OCI-LY3 (cell line): ENCODE measurements at regions not wholly inside any gene's neighbourhood (a gene's known extent, or its start where the extent isn't known, plus 50 kb on each side); places are given as distances from the start of the nearest gene placed in this dataset.

ENCODE experiments used
- H2AFZ ChIP-seq: fragments of 200-600, 300-600 bp; shearing (Covaris generic); 2 replicates; pipeline ENCODE4 v1.6.0; 2014; ENCODE audit warnings: antibody characterized with exemption, low read depth, low read length
- H3K27ac ChIP-seq: fragments of 200-600, 300-600 bp; sonication (generic); 2 replicates; pipeline ENCODE4 v1.5.1; 2014; ENCODE audit warnings: mild to moderate bottlenecking, low read length, moderate library complexity, mixed read lengths
- H3K27me3 ChIP-seq: fragments of 200-600, 300-600 bp; sonication (generic); 2 replicates; pipeline ENCODE4 v1.6.1; 2014; ENCODE audit warnings: low read depth, low read length, mixed read lengths
- H3K36me3 ChIP-seq: fragments of 200-600, 300-600 bp; sonication (generic); replicated peaks from 2 replicates; pipeline ENCODE3; 2014; ENCODE audit warnings: low read depth, low read length, mixed read lengths
- H3K4me1 ChIP-seq: fragments of 300-600, 200-600 bp; sonication (generic); 2 replicates; pipeline ENCODE4 v1.6.1; 2014; ENCODE audit warnings: low read length, mixed read lengths
- H3K4me2 ChIP-seq: fragments of 200-600, 300-600 bp; sonication (generic); 2 replicates; pipeline ENCODE4 v1.6.1; 2014; ENCODE audit warnings: low read length, mixed read lengths
- H3K4me3 ChIP-seq: fragments of 300-600, 200-600 bp; sonication (generic); 2 replicates; pipeline ENCODE4 v1.5.1; 2014; ENCODE audit warnings: antibody characterized with exemption, mild to moderate bottlenecking, low read length, moderate library complexity
- H3K79me2 ChIP-seq: fragments of 300-600, 200-600 bp; shearing (Covaris generic); 2 replicates; pipeline ENCODE4 v1.6.1; 2014; ENCODE audit warnings: mild to moderate bottlenecking, low read length, mixed read lengths
- H3K9ac ChIP-seq: fragments of 300-600, 200-600 bp; shearing (Covaris generic); 2 replicates; pipeline ENCODE4 v1.6.0; 2014; ENCODE audit warnings: mild to moderate bottlenecking, low read length, moderate library complexity
- H3K9me3 ChIP-seq: fragments of 200-600, 300-600 bp; shearing (Covaris generic); 2 replicates; pipeline ENCODE4 v1.6.1; 2014; ENCODE audit warnings: low read length, mixed read lengths; ENCODE audit not compliant: insufficient read depth
- H4K20me1 ChIP-seq: fragments of 200-600, 300-600 bp; sonication (generic); 2 replicates; pipeline ENCODE4 v1.6.1; 2016; ENCODE audit warnings: low read length, mixed read lengths; ENCODE audit not compliant: insufficient read depth
- EZH2phosphoT487 ChIP-seq: fragments of 200-600 bp; shearing (Covaris generic); IDR thresholded peaks from 2 replicates; pipeline ENCODE4 v1.6.1; 2018; ENCODE audit warnings: antibody characterized with exemption, mixed run types, low read depth
- TF ChIP-seq, protein P1 (sequence below): fragments of 200-600, 300-600 bp; sonication (generic); IDR thresholded peaks from 2 replicates; pipeline ENCODE4 v1.5.1; 2014; ENCODE audit warnings: antibody characterized with exemption, low read length, low read depth

DNA sequence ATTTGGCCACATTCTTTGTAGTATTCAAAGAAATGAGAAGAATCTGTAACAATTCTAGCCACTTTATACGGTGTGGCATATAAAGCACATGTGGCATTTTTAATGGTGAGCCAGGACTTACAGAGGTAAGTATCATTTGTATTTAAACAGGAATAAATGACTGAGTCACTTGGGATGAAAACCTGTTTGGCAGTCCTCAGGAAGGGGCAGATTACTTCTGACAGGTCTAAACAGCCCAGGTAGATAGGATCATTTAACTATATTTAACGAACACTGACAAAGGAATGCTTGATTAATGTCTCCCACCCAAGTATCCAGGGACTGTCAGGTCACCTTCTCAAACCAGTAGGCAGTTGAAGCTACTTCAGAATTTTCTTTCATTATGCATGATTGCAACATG lies 241.5 kb upstream of the SATB1 start:
- H3K4me1 ChIP-seq: no peaks in the 10 kb centered on the region
- no peaks in the 10 kb centered on the region for H3K9me3 ChIP-seq
- H3K27me3 ChIP-seq: 0 out of 2 replicates have a peak, but pooled peaks cover 7% of the 10 kb centered on the region
- H2AFZ ChIP-seq: no peak overlapping the region
- TF ChIP-seq, protein P1, sequence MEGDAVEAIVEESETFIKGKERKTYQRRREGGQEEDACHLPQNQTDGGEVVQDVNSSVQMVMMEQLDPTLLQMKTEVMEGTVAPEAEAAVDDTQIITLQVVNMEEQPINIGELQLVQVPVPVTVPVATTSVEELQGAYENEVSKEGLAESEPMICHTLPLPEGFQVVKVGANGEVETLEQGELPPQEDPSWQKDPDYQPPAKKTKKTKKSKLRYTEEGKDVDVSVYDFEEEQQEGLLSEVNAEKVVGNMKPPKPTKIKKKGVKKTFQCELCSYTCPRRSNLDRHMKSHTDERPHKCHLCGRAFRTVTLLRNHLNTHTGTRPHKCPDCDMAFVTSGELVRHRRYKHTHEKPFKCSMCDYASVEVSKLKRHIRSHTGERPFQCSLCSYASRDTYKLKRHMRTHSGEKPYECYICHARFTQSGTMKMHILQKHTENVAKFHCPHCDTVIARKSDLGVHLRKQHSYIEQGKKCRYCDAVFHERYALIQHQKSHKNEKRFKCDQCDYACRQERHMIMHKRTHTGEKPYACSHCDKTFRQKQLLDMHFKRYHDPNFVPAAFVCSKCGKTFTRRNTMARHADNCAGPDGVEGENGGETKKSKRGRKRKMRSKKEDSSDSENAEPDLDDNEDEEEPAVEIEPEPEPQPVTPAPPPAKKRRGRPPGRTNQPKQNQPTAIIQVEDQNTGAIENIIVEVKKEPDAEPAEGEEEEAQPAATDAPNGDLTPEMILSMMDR: no peak
- TF ChIP-seq EZH2phosphoT487: no peak
- H3K27ac ChIP-seq: no peak overlapping the region
- no peaks in the 10 kb centered on the region for H3K36me3 ChIP-seq
- H3K9ac ChIP-seq: no peak overlapping the region
- no peak overlapping the region for H3K4me2 ChIP-seq
- H3K79me2 ChIP-seq: no peaks in the 10 kb centered on the region
- no peak overlapping the region for H3K4me3 ChIP-seq
- H4K20me1 ChIP-seq: no peaks in the 10 kb centered on the region

- Histone ChIP-seq H3K27me3 (0 out of 2 replicates have a peak, but pooled peaks cover 5% of the 10 kb centered on the region), H2AFZ (no peak overlapping the region), H3K9me3 (no peaks in the 10 kb centered on the region), H3K4me2 (no peak overlapping the region), H3K9ac (no peak overlapping the region), H3K4me1 (no peaks in the 10 kb centered on the region), H3K36me3 (no peaks in the 10 kb centered on the region), H3K79me2 (no peaks in the 10 kb centered on the region), H3K4me3 (no peak overlapping the region), H3K27ac (no peak overlapping the region), H4K20me1 (no peaks in the 10 kb centered on the region)
- TF ChIP-seq EZH2phosphoT487: no peak
- TF ChIP-seq, protein P1: no peak
Measured at GRCh38 chr3:18660059-18660458, 234.9 kb upstream of the SATB1 start.

DNA sequence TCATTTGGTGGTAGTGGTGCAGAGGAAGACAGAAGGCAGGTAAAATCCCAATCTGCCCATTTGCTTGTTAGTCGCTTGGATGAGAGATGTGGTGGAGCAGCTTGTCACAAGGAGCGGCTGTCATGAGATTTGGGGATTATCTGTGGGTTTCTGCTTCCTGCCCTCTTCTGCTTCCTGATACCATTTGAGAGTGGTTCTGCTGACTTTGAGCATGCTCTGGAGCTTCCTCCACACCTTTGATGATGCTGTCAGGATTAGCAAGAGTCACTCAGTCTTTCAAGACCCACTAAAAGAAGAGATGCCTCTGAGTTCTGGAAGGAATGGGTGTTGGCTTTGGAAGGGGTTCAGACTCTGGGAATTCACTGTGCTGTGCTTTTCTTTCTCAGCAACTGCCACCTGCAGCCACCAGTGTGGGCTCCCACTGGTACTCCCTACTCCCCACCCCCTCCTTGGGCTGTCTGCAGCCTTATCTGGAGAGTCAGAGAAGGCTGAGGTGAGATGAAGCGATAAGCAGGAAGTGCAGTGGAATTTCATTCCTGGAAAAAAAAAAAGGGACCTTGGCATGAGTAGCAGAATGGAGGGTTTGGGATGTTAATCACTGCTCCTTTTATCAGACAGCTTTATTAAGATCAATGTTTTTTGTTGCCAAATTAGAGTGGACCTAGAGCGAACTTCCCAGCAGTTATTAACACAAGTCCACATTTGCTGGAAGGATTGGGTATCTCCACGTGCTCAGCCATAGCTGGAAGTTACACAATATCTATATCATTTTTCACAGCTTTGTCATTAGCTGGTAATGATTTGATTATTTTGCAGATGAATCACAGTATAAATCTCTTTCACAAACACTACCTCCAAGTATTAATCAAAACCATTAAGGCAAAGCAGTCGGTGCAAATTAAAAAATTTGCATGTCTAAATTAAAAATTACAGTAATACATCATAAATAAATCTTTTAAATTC lies 233.0 kb upstream of the SATB1 start:
- Histone ChIP-seq H3K36me3 (no peaks in the 10 kb centered on the region), H2AFZ (no peak overlapping the region), H3K27me3 (no peaks in the 10 kb centered on the region), H3K27ac (no peak overlapping the region), H3K4me1 (no peaks in the 10 kb centered on the region), H3K4me2 (no peak overlapping the region), H3K79me2 (no peaks in the 10 kb centered on the region), H3K9ac (no peak overlapping the region), H4K20me1 (no peaks in the 10 kb centered on the region), H3K4me3 (no peak overlapping the region), H3K9me3 (no peaks in the 10 kb centered on the region)
- no peak for TF ChIP-seq EZH2phosphoT487
- TF ChIP-seq, protein P1: no peak

DNA sequence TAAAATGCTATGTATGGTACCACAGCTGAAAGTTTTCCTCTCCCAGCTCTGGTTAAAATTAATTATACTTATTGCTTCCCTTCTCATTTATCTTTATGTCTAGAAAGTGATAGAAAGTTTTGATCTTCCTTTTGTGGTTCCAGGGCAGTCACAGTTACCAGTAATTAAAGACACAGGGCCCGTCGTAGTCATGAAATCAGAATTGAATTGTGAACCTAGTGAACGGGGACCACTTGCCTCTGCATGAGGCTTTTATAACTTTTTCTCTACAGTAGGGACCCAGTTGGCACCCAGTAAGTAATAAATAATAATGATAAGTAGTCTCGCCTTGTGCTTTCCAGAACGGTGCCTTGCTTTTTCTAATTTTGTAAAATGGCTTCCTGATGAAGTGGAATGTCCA lies 231.7 kb upstream of the SATB1 start:
- no peaks in the 10 kb centered on the region for H3K9me3 ChIP-seq
- no peaks in the 10 kb centered on the region for H3K79me2 ChIP-seq
- TF ChIP-seq, protein P1: no peak
- TF ChIP-seq EZH2phosphoT487: no peak
- H3K36me3 ChIP-seq: no peaks in the 10 kb centered on the region
- H3K4me3 ChIP-seq: no peak overlapping the region
- no peak overlapping the region for H3K4me2 ChIP-seq
- no peak overlapping the region for H2AFZ ChIP-seq
- H3K4me1 ChIP-seq: no peaks in the 10 kb centered on the region
- H3K9ac ChIP-seq: no peak overlapping the region
- no peaks in the 10 kb centered on the region for H4K20me1 ChIP-seq
- H3K27ac ChIP-seq: no peak overlapping the region
- H3K27me3 ChIP-seq: no peaks in the 10 kb centered on the region
